Heart left ventricle (tissue), 16 donors: ENCODE measurements at regions not wholly inside any gene's neighbourhood (a gene's known extent, or its start where the extent isn't known, plus 50 kb on each side); places are given as distances from the start of the nearest gene placed in this dataset.

Experiments used
- ATAC-seq, 4 donors: fragments of 200-7000 bp; cut with Tn5 transposase; one replicate each; pipeline ENCODE4 v1.9.1; 2020 to 2022; ENCODE audit warnings: moderate library complexity in 4 of 4, mild to moderate bottlenecking in 3 of 4, moderate number of reproducible peaks in 1 of 4
- DNase-seq, 5 donors: peaks; one replicate each; pipeline ENCODE4 v3.0.0-alpha.2; 2020
- H3K27ac ChIP-seq, 12 donors: fragments of 200-600 bp; sonication (generic) in 4 of 12; one replicate each; pipeline versions ENCODE4 v1.5.0 to v1.8.0; 2016 to 2022; ENCODE audit warnings: mild to moderate bottlenecking in 2 of 12
- H3K27me3 ChIP-seq, 9 donors: fragments of 200-600 bp; sonication (generic) in 2 of 9; one replicate each; pipeline versions ENCODE4 v1.5.1 to v1.8.0; 2016 to 2022; ENCODE audit warnings: mild to moderate bottlenecking in 3 of 9
- H3K36me3 ChIP-seq, 9 donors: fragments of 200-600 bp; sonication (generic) in 2 of 9; one replicate each; pipeline versions ENCODE4 v1.5.0 to v1.8.0; 2018 to 2022; ENCODE audit warnings: mild to moderate bottlenecking in 2 of 9
- H3K4me1 ChIP-seq, 12 donors: fragments of 200-600 bp; sonication (generic) in 4 of 12; one replicate each; pipeline versions ENCODE4 v1.5.0 to v1.8.0; 2016 to 2022; ENCODE audit warnings: mild to moderate bottlenecking in 3 of 12
- H3K4me3 ChIP-seq, 12 donors: fragments of 200-600 bp; sonication (generic) in 4 of 12; one replicate each; pipeline versions ENCODE4 v1.5.0 to v1.8.0; 2017 to 2022; ENCODE audit warnings: mild to moderate bottlenecking in 9 of 12, moderate library complexity in 4 of 12
- H3K9me3 ChIP-seq, 12 donors: fragments of 200-600 bp; sonication (generic) in 4 of 12; one replicate each; pipeline versions ENCODE4 v1.5.0 to v1.8.0; 2016 to 2022; ENCODE audit warnings: mild to moderate bottlenecking in 1 of 12
- CTCF ChIP-seq, 12 donors: fragments of 200-600 bp; sonication (generic) in 4 of 12; IDR thresholded peaks; one replicate each; pipeline versions ENCODE4 v1.5.0 to v1.8.0; 2018 to 2022; ENCODE audit warnings: antibody characterized with exemption in 12 of 12, mild to moderate bottlenecking in 5 of 12
- POLR2A ChIP-seq, 2 donors: fragments of 450-650 bp; IDR thresholded peaks; one replicate each; pipeline ENCODE4 v1.6.1; 2017; ENCODE audit warnings: antibody characterized with exemption in 2 of 2, mild to moderate bottlenecking in 2 of 2, moderate library complexity in 2 of 2
- WGBS, 4 donors: extraction: QIAGEN DNeasy Blood & Tissue Kit in 2 of 4; methylation state at CpG; one replicate each; pipeline versions ENCODE4 v1.1.5 to v1.1.7; 2013 to 2018; 5-methylcytosine and 5-hydroxymethylcytosine counted together
- intact Hi-C, 10 donors: fragments of 100-400 bp; cut with DNase I; formaldehyde crosslinking; loops; one replicate each; pipeline versions ENCODE4 v1.11.1 to v1.14.2; 2022
- donor health status: ischemic (EF 13 %, LVEDD 7.1; RV severe dilation, severe dysfunction).
- donor health status: healthy with polysubstance abuse.
- donor health status: DM: no; HTN: yes; CAD: no.
- donor health status: DM: no; HTN: no; CAD: no.
- donor health status: ischemic (EF 25% LVEDD 6.9; RV normal size, moderate dysfunction).
- donor health status: ischemic (EF 25% LVEDD 5.7; RV mildly dilated, moderate dysfunction).
- donor health status: healthy.
- donor health status: DM: yes; HTN: yes; CAD: no.
- donor health status: ischemic (EF 35%, LVEDD 5.7; RV mildly dilated, moderate dysfunction).
- donor health status: nonischemic (EF 11% LVEDD 7.7; RV severe dilation, severe dysfunction).
- donor health status: DM: yes; HTN: yes; CAD: no.
- donor health status: PGD.
- donor health status: ischemic (EF 29% LVEDD 5.4; RV normal size, mild dysfunction).
- donor health status: nonischemic (EF 23%, LVEDD 6.1; RV moderate dilation, normal function).

- intact Hi-C loops: no loop called here
- H3K27ac ChIP-seq: no peak overlapping the region
- H3K27me3 ChIP-seq: no peaks in the 10 kb centered on the region
- ATAC-seq: peak in 3 of 4 donors; percentile 61 to 81 (median 79)
- 70 to 79% (median 72%) methylated on average over 6 of the region's 6 CpGs for WGBS, 4 donors
- no peaks in the 10 kb centered on the region for H3K9me3 ChIP-seq
- TF ChIP-seq POLR2A (IDR thresholded peaks at IDR 0.05) (no peak), CTCF (IDR thresholded peaks at IDR 0.05) (no peak)
- no peak overlapping the region for H3K4me3 ChIP-seq
- no peaks in the 10 kb centered on the region for H3K36me3 ChIP-seq
- DNase-seq: peak in 3 of 5 donors; percentile 7 to 50 (median 50)
- H3K4me1 ChIP-seq: peaks cover 0 to 4% (median 0%) of the 10 kb centered on the region in 12 donors
Observed at GRCh38 chr14:30389134-30389876, 169.7 kb upstream of the G2E3 start.

GRCh38 chr14:30389877-30390385 is 169.0 kb upstream of the G2E3 start:
- ATAC-seq (no peak), DNase-seq (no peak)
- no peaks in the 10 kb centered on the region for H3K9me3 ChIP-seq
- H3K4me3 ChIP-seq: no peak overlapping the region
- WGBS, 4 donors: 61 to 73% (median 66%) methylated on average over 4 of the region's 4 CpGs
- H3K27ac ChIP-seq: no peak overlapping the region
- intact Hi-C loops: no loop called here
- no peaks in the 10 kb centered on the region for H3K36me3 ChIP-seq
- peaks cover 0 to 4% (median 0%) of the 10 kb centered on the region in 12 donors for H3K4me1 ChIP-seq
- no peak for TF ChIP-seq POLR2A (IDR thresholded peaks at IDR 0.05)
- TF ChIP-seq CTCF (IDR thresholded peaks at IDR 0.05): no peak
- no peaks in the 10 kb centered on the region for H3K27me3 ChIP-seq

- H3K36me3 ChIP-seq: no peaks in the 10 kb centered on the region
- H3K9me3 ChIP-seq: no peaks in the 10 kb centered on the region
- H3K27ac ChIP-seq: no peak overlapping the region
- H3K27me3 ChIP-seq: no peaks in the 10 kb centered on the region
- WGBS, 4 donors: 83 to 90% (median 85%) methylated on average over 1 of the region's 1 CpG
- no peaks in the 10 kb centered on the region for H3K4me1 ChIP-seq
- DNase-seq: no peak
- no peak overlapping the region for H3K4me3 ChIP-seq
- TF ChIP-seq POLR2A (IDR thresholded peaks at IDR 0.05): no peak
- TF ChIP-seq CTCF (IDR thresholded peaks at IDR 0.05): no peak
- no peak for ATAC-seq
- intact Hi-C loops: no loop called here
Observed at GRCh38 chr14:30395065-30395464, 163.9 kb upstream of the G2E3 start.

- DNase-seq (no peak), ATAC-seq (no peak)
- no peak overlapping the region for H3K4me3 ChIP-seq
- no peaks in the 10 kb centered on the region for H3K36me3 ChIP-seq
- no peak overlapping the region for H3K27ac ChIP-seq
- no peaks in the 10 kb centered on the region for H3K4me1 ChIP-seq
- no peaks in the 10 kb centered on the region for H3K9me3 ChIP-seq
- H3K27me3 ChIP-seq: no peaks in the 10 kb centered on the region
- TF ChIP-seq POLR2A (IDR thresholded peaks at IDR 0.05): no peak
- no peak for TF ChIP-seq CTCF (IDR thresholded peaks at IDR 0.05)
- intact Hi-C loops: loop anchor here in 1 of 10 donors (10.0 kb wide), 1 partner anchor 448 kb away; no protein-coding TSS in a partner anchor
Observed at GRCh38 chr14:30402846-30403245, 156.1 kb upstream of the G2E3 start.
